CD4-positive, alpha-beta T cell treated with Interleukin-17A for 1 hour (primary cell): ENCODE measurements at regions not wholly inside any gene's neighbourhood (a gene's known extent, or its start where the extent isn't known, plus 50 kb on each side); places are given as distances from the start of the nearest gene placed in this dataset.

Source experiments
- DNase-seq: peaks from one replicate; pipeline ENCODE4 v3.0.0-alpha.2; 2020

DNA sequence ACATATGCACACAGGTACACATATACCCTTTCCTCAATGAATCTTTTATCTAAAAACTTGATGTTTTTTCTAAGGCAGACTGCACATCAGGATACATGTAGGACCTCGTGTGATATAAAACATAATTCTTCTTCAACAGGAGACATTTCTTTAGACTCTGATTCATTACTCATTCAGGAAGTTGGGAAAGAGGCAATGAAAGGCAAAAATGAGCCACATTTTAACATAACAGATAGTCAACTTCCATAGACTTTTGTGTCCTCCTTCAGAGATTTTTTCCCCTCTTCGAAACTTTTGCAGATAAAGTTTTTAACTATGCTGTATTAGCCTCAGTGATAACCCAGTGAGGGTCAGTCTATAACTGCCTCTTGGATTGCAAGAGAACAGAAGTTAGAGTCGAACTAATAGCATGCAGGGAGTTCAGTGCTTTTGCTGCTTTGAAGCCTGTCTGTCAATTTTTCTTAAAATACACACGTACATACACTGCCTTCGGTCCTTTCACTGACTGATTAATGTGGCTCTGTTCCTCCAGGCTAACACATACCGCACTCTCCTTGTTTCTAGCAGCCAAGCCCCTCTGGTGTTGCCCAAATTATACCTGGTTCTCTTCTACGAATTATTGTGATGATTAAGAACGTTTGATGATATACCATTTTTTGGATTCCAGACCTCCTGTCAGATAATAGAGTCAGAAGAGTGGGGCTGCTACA, 562.5 kb upstream of the MAP3K7 start:
- no peak for DNase-seq

DNA sequence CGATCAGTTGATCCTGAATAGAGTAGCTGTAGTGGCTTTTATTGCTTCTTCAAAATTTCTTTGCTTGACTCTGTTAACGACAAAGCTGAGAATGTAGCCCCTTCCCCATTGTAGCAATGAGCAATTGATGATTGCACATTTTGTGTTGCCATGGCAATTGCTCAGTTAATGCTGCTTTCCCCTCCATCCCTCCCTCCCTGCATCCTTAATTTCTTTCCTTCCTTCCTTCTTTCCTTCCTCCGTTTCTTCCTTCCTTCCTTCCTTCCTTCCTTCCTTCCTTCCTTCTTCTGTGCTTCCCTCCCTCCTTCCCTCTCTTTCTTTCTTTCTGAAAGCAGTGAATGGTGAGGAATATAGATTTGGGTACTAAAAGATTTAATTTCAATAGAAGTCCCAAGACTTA, 557.3 kb upstream of the MAP3K7 start:
- DNase-seq: no peak

DNA sequence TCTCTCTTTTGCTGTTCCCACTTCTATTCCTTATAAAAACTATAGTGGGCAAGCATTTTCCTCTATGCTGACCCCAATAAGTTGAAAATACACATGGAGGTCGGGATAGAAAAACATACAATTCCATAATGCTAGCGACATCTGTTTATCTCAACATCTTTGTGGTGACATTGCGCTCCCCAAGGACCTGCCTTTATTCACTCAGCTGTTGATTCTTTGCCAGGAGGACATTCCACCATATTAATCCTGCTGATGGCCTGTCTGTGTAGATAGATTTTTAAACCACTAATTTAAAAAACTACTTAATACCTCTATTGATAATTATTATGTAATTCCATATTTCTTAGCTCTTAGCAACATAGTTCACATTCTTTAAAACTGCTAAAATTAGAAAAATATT, 555.3 kb upstream of the MAP3K7 start:
- DNase-seq: no peak

DNA sequence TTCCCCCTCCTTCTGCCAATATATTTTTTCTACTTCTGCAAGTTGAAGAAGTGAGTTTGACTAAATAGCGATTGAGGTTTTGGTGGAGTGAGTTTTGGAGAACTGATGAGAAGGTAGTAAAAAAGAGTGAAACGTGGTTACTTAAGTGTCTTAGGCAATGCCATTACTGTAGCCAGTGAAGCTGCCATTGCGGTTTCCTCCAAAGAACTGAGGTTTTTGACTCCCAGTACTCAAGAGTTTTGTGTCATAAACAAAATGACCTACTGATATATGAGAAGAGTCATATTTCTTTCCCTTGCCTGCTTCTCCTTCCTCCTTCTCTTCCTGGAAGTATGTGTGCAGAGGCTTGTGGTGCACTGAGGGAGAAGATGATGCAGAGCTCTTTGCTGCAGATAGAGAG, 554.5 kb upstream of the MAP3K7 start:
- no peak for DNase-seq

DNA sequence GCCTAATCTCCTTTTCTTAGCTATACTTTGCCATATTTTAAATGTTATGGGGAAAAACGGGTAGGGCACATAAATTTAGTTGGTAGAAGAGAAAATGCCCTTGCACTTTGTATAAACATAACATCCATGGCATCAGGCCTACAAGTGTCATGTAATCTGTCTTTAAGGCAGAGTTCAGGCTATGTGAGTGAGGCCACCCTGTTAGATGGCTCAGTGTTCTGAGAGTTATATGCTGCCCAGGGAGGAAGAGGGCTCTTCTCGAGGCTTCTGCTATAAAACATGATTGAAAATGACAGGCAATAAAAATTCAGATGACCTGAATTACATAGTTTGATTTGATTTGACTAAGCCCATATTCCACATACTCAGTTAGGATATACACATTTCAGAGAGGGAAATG, 553.6 kb upstream of the MAP3K7 start:
- DNase-seq: no peak

DNA sequence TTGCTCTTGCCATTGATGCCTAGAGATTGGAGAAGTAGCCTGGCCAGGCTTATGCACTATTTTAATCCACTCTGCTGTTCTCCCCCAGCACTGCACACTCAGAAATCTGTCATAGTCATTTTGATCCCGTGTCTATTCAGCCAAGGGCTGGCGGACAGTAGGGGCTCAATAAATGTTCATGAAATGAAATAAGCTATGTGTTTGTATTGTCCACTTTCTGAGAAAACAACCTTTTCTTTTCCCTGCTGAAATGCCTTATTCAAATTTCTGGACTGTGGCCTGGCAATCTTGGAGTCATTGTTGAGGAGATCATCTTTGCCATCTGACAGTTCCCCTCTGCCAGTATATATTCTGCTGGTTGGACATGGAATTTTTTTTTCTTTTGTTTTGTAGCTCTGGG, 550.4 kb upstream of the MAP3K7 start:
- DNase-seq: no peak

DNA sequence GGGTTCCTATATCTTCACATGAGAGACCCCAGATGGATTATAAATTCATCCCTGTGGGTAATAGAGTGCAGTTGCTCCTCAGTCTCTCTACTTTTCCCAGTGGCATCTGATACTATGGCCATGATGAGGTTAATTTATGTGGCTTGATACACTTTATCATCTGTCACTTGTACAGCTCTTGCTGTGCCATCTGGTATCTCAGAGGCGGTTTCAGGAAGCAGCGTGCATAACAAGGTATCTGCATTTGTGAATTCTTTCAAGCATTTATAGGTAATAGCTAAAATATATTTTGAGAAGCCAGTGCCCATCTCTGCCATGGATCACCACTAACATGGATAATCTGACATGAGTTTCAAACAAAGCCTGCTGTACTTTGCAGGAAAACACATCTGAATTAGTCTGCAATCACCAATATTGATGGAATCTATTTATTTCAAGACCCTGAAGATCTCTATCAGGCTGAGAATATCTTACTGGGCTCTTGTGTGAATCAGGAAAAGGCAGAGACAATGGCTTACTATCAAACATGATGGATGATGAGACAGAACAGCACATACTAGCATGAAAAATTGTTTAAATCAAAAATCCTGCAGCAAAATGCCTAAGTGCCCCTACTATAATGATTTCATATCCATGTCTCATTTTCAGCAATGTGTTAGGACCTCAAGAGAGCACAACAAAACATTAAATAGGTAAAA, 548.7 kb upstream of the MAP3K7 start:
- no peak for DNase-seq

DNA sequence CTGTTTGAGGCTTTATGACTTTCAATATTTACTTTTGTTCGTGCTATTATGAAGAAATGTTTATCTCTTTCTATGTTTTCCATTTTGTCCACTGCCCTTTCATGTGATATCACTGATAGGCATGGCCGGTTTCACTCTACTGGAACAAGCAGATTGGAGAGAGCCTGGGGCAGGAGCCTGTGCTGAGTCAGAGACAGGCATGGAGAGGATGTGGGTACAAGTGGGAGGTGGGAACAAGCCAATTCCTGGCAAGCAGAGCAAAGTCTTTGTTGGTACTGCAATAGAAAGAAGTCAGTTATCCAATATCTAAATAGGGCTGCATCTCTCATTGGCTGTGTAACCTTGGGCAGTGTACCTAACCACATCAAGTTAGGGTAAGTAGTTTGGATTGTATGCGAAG, 545.6 kb upstream of the MAP3K7 start:
- no peak for DNase-seq

DNA sequence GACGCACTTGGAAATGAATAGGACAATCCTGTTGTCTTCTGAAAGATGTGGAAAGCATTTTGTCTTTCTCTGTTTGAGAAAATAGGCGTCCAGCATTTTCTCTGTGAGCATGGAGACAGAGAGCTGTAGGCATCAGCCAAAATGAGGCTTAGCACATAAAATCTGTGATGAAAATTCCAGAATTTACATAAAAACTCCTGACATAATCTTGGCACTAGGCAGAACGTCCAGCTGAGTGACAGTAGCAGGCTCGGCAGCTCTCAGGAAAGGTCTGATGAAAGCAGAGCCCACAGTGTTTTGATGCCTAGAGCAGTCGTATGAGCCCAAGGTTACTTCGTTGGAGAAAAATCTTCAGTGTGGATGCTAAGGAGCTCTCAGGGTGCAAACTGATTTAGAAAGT, 543.3 kb upstream of the MAP3K7 start:
- DNase-seq: no peak

DNA sequence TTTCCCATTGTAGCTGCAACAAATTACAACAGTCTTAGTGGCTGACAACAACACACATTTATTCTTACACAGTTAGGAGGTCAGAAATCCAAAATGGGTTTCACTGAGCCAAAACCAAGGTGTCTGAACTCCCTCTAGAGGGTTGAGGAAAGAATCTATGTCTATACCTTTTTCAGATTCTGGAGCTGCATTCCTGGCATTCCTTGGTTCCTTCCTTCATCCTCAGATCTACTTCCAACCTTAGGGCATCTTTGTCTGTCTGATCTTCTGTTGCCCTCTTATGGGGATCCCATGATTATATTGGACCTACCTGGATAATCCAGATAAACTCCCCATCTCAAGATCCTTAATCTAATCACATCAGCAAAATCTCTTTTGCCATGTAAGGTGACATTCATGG, 540.9 kb upstream of the MAP3K7 start:
- DNase-seq: no peak

DNA sequence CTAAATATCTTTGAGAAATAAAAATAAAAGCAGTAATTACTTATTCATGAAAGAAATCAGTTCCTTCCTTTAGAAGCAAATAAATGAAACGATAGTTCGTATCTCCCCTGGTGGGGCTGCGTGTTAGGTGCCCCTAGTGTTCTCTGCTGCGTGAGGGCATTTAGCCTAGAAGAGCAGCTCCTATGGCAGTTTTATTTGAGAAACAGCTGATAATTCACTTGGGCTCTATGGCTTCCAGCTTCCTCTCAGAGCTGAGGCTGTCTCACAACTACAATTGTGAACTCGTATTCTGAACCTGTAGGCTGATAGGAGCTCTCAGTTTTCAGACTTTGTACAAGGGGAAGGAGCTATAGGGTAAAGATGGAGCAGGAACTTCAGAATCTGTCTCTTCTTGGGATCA, 540.0 kb upstream of the MAP3K7 start:
- no peak for DNase-seq

DNA sequence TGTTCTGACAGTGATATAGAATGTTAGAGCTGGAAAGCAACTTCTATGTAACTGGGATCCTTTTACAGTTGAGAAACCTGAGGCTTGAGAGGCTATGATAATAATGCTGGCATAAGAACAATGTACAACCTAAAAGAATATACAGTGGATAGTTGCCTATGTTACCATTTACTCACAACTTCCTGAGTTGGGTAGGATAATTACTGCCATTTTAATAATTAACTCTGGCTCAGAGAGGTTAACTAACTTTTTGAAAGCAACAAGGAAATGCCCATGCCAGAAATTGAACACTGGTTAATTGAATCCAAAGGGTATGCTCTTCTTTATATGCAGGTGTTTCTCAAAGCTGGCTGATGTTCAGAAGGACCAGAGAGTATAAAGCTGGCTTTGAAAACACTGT, 530.7 kb upstream of the MAP3K7 start:
- DNase-seq: no peak

DNA sequence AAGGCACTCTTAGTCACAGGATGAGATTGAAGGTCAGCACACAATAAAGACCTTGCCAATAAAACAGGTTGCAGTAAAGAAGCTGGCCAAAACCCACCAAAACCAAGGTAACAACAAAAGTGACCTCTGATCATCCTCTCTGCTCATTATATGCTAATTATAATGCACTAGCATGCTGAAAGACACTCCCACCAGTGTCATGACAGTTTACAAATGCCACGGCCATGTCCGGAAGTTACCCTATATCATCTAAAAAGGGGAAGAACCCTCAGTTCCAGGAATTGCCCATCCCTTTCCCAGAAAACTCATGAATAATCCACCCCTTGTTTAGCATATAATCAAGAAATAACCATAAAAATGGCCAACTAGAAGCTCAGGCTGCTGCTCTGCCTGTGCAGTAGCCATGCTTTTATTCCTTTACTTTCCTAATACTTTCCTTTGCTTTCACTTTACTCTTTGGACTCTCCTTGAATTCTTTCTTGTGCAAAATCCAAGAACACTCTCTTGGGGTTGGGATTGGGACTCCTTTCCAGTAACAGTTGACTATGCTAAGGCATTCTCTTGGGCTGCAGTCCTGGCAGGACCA, 527.3 kb upstream of the MAP3K7 start:
- no peak for DNase-seq

DNA sequence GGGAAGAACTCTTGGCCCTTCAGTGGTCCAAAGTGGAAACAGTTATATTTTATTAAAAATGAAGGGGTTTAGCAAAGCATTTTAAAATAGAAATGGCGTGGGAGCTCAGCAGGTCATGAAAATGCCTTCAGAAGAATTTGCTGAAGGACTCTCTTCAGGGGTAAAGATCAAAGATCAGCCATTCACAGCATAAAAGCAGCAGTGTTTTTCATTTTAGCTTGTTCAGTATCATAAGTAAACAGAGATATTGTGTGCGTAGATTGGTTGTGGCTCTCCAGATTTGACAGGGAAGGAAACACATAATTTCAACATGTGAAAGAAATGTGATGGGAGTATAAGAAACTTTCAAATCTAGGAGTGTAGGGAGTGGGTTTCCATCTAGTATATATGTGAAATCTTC, 519.2 kb upstream of the MAP3K7 start:
- DNase-seq: no peak

DNA sequence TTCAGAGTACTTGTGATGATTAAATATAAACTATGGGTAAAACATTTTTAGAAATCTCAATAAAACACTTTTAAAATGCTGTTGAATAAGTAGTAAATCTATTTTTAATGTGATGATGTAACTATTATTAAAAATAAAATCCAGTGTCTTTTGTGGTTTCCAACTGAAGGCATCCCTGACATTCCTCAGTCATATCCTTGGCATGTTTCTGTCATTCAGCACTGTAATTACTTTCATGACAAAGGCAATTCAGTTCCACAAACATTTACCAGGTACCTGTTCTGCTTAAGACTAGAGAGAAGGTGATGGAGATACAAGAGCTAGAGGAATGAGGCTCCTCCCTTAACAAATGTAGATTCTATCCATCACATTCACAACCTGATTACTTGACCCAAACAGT, 518.7 kb upstream of the MAP3K7 start:
- no peak for DNase-seq

DNA sequence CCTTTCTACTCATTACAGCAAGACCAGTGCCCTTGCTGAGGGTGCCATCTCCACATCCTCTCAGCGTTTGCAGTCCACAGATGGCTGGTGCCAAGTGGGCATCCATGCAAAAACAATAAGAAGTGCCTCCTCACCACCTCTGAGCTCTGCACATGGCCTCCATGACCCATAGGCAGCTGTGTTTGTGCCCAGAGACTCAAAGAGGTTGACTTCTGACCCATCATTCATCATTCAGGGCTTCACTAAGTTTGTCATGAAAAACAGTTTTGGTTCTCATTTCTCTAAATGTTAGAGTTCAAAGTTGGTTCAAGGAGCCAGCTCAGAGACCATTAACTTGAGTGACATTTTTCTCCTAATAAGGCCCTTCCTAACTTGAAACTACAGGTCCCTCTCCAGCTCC, 512.6 kb upstream of the MAP3K7 start:
- DNase-seq: no peak

DNA sequence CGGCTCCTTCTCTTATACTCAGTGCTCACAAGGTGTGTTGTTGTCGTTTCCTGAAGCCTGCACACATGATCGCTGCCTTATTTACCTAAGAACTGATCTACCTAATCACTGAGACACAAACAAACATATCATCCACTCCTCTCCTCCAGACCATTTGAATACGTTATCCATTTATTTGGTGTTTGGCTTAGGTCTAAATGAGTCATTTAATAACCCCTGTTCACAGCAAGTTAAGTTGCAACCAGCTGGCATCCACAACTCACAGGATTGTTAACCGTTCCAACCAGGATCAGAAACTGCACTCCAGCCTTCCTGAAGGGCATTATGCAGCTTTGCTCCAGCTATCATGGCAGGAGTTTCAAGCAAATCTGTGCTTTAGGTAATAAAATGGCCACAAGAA, 511.1 kb upstream of the MAP3K7 start:
- no peak for DNase-seq

DNA sequence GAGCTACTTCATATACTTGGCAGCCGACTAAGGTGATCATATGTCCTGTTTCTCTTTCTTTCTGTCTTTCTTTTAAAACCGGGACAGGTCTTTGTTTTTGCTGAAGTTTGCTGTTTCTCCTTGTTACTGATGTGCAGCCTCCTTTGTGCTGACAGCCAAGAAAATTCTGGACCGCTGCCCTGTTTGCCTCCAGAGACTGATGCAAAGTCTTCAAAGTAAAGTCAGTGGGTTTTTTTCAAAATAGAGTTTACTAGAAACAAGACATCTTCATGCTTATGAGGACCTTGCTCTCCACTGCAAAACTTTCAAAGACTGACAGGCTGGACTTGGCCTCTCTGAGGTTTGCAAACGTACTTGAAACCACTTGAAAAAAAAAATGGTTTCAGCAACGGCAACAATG, 510.5 kb upstream of the MAP3K7 start:
- no peak for DNase-seq

DNA sequence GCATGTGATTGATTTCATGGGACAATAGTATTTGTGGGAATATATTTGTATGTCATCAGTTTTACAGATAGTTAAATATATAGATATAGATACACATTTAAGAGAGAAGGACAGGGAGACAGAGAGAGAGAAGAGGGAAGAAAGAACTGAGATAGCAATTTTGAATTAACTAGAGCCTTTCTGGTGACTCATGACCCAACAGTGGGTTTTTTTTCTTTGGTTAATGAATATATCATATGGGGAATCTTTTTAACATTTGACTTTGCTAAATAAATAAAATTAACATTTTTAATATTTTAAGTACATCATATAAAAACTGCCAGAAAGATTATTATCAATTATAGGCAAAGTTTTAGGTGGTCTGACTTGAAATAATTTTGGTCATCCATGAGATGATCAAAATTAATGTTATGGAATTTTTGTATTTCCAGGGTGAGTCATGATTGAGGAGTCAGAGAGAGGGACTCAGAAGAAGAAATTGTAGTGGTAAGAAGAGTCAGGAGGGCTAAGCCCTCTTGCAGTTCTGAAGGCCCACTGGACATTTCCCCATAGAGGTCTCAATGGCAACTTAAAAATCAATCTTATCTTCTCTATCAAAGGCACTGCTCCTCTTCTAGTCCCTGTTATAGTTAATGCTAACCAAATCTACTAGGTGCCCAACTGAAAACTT, 508.1 kb upstream of the MAP3K7 start:
- DNase-seq: no peak

DNA sequence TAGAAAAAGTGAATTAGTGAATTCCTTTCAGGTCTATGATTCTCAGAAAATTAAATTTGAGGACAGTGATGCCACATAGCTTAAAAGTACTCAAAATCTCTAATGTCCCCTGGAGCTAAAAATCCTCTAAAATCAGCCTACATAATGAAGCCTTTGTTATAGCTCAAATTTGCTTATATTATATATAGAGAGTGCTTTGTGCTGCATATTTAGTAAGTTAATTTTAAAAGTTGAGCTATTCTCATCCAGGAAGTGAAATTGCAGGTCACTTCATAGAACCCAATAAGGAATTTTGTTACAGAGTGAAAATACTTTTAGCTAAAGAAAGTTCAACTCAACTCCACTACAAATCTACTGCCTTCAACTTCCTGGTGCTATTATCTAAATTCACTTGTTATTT, 507.5 kb upstream of the MAP3K7 start:
- DNase-seq: no peak

DNA sequence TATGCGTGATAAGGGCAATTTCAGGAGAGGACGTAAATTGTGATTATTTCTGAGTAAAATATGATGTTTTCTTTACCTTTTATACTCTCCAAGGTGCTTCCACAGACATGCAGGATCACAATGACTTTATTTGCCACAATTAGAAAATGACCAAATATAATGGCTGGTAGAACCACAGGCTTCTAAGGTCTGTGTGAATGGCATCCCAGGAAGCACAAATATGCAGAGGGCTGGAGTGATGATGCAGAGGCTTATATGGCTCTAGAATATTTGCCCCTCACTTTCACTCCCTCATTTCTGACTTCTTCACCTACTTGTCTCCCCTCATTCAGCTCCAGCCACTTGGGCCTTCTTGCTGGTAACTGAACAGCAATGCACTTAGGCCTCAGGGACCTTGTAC, 502.1 kb upstream of the MAP3K7 start:
- no peak for DNase-seq

DNA sequence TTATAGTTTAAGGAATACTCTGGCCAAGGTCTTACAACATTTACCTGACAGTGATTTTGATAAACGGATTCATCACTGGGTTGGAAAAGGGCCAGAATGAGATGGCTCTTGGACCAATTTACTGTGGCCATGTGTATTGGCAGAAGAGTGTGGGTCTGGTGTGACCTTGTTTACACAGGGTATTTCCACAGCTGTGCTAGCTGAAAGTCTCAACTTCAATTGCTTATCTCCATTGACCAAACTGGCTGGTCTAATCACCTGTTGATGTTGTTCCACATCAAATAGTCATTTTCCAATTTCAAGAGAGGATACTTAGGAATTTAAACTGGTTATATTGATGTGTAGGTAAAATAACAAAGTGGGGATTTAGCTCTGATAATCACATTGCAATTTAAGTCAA, 501.6 kb upstream of the MAP3K7 start:
- no peak for DNase-seq

DNA sequence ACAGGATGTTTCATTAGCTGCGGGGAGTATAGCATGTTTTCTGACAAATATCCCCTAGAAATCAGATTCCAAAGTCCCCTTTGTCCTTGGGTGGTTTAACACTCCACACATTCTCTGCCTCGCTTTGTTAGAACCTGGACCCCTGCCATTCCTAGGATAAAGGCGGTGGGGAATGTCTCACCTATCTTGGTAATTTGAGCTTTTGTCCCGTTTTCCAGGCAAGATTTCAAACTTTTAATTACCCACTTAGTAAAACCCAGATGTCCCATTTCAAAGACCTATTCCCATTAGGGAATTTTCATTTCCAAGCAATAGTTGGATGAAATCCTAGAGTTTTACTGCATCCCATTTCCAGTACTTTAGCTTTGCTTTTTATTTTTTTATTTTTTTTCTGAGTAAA, 501.0 kb upstream of the MAP3K7 start:
- DNase-seq: no peak

DNA sequence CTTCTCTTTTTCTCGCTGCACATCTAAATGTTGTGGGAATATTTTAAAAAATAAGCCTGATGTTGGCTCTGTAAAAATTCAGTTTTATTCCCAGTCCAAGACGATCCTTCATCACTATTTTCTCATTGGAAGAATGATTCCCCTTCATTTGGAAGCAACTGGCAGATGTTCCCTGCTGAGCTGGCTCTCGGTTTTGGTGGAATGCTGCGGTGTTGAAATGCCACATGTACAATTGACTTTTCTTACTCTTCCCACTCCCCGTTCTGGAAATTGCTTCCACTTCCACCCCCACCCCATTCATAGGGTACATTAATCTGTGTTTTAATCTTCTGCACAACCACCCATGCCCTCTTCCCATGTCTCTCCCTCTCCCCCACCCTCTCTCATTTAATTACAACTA, 496.3 kb upstream of the MAP3K7 start:
- no peak for DNase-seq
